ENCODE measurements at regions not wholly inside any gene's neighbourhood (a gene's known extent, or its start where the extent isn't known, plus 50 kb on each side); places are given as distances from the start of the nearest gene placed in this dataset.
"Not testable (repeated sequence)": the region's sequence is repeated elsewhere in the genome, so short reads cannot be mapped to it uniquely, and the experiment has no call there.

DNA sequence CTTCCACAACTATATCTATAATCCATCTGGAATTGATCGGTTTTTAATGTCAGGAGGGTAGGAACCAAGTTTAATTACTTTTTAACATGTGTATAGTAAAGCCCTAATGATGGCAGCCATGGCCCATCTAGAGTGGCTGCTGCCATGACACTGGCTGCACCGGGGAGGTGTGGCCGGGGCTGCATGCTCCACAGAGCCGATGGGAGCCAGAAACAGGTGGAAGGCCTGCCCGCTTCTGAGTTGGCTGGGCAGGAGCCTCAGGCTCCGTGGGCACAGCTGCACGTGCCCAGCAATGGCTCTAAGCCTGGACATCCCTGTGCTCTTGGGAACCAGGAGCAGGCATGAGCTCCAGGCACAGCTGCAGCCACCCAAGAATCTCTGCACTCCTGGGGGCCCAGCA lies 73.0 kb downstream of the GBP6 start:
- DNase-seq (ENCODE audit: low read depth) = no peak

GRCh38 chr1:89438301-89438700 lies 74.4 kb downstream of the GBP6 start:
- DNase-seq (ENCODE audit: low read depth) = not testable (repeated sequence)

DNA sequence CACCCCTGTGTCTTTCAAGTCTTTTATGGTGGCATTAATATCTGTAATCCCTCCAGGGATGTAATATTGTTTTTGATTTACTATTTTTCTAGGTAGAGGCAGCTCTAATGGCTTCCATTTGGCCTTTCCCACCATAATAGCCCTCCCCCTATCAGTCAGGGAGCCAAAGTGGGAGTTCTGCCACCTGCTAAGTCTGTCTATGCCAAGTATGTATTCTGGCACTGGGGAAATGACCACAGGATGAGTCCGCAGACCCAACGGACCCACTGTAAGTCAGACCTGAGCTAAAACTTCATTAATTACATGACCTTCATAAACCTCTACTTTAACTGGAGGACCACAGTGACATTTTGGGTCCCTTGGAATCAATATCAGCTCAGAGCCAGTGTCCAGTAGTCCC lies 77.1 kb downstream of the GBP6 start:
- DNase-seq (ENCODE audit: low read depth) = no peak

DNA sequence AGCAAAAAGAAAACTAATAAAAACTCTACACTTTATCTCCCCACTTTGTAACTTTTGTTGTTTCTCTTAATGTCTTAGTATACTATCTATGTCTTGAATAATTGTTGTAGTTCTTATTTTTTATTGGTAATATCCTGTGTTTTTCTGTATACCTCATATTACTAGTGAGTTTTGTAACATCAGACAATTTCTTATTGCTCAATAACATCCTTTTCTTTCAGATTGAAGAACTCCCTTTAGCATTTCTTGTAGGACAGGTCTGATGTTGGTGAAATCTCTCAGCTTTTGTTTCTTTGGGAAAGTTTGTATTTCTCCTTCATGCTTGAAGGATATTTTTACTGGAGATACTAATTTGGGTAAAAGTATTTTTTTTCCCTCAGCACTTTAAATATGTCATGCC lies 79.8 kb upstream of the LRRC8B start:
- DNase-seq (ENCODE audit: low read depth) = no peak

DNA sequence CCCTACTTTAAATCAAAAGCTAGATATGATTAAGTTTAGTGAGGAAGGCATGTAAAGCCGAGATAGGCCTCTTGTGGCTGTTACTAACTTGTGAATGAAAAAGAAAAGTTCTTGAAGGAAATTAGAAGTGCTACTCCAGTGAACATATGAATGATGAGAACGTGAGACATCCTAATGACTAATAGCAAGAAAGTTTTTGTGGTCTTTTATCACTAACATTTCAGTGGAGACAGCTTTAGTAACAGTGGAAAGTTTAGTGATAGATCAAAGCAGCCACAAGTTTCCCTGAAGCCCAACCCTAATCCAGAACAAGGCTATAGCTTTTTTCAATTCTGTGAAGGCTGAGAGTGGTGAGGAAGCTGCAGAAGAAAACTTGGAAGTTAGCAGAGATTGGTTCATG lies 73.6 kb upstream of the LRRC8B start:
- no peak for DNase-seq (ENCODE audit: low read depth)

GRCh38 chr1:89453123-89453972 lies 71.3 kb upstream of the LRRC8B start:
- DNase-seq (ENCODE audit: low read depth) = no peak

DNA sequence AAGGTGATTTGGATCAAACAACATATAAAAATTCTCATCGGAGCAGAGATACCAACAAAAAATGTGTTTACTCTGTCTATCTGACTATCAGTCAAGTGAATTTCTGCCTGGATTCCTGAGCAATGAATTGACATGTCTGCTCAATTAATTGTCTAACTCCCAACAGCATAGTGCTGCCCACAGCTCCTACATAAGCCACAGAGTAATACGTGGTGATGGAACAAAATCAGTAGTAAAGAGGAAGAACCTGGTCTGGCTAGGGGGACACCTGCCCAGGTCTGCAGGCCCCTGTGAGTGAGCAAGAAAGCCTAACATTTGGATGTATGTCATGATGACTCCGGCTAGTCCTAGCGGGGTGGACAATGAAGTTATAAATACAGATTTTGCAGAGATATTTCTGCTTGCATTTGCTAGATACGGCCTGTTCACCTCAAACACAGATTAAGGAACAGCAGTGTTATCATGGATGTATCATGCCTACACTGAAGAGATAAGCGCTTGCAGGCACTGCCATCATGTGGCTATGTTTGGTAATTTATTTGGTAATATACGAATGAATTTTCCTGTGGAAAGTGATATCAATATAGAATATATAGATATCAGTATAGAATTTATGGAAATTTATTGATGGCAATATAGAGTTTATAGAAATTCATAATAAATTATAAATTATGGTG lies 69.6 kb upstream of the LRRC8B start:
- DNase-seq (ENCODE audit: low read depth) = peak; percentile 13

DNA sequence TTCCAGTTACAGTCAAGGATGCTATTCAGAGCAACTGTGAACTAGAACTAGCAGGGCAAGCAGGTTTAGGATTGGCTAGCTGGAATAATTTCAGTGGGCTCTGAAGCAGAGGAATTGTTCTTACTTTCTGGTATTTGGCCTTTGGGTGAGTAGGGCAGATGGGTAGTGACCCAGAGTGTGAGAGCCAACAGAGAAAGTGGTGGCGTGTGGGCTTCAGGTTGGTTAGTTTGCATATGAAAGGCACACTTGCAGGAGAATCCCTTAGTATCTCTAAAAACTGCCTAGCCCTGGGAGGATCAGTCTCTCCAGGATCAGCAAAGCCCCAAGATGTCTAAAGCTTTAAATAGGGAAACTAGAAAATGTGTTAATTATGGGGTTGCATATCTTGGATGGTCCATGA lies 67.6 kb upstream of the LRRC8B start:
- DNase-seq (ENCODE audit: low read depth) = no peak

GRCh38 chr1:89459081-89459480 lies 65.5 kb upstream of the LRRC8B start:
- no peak for DNase-seq (ENCODE audit: low read depth)

- no peak for DNase-seq (ENCODE audit: low read depth)
Observed at GRCh38 chr1:89460325-89460724, 64.3 kb upstream of the LRRC8B start.

GRCh38 chr1:89462250-89462649 lies 62.4 kb upstream of the LRRC8B start:
- DNase-seq (ENCODE audit: low read depth) = no peak

DNA sequence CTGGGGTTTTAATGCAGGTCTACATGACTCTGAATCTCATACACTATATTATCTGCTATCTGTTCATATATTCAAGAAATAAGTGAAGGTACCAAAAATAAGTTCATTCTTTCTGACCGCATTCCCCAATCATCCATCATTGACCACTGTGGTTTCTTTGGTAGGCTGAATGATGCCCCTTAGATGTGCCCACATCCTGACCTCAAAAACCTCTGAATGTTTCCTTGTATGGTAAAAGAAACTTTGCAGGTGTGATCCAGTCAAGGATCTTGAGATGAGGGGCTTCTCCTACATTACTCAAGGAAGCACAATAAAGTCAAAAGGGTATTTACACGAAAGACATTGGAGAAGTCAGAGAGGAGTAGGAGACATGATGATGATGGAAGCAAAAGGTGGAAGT lies 60.6 kb upstream of the LRRC8B start:
- DNase-seq (ENCODE audit: low read depth) = no peak

GRCh38 chr1:89465201-89465600 lies 59.4 kb upstream of the LRRC8B start:
- no peak for DNase-seq (ENCODE audit: low read depth)

GRCh38 chr1:89466307-89466930 lies 58.2 kb upstream of the LRRC8B start:
- no peak for DNase-seq (ENCODE audit: low read depth)

GRCh38 chr1:89472253-89472652 lies 52.4 kb upstream of the LRRC8B start:
- no peak for DNase-seq (ENCODE audit: low read depth)

- no peak for DNase-seq (ENCODE audit: low read depth)
Observed at GRCh38 chr1:89472886-89473417, 51.7 kb upstream of the LRRC8B start.

Data from T-helper 22 cell (primary cell).